HepG2 (cell line): ENCODE measurements at regions not wholly inside any gene's neighbourhood (a gene's known extent, or its start where the extent isn't known, plus 50 kb on each side); places are given as distances from the start of the nearest gene placed in this dataset.

ENCODE experiments used
- ATAC-seq: fragments of 200-7000 bp; cut with Tn5 transposase; 3 replicates; pipeline ENCODE4 v1.9.1; 2020; ENCODE audit warnings: mild to moderate bottlenecking, moderate library complexity
- BruUV-seq: library from RNA; stranded (reverse); fragments of 400-500 nt; replicated peaks from 2 replicates; lab custom pipeline; 2021; lab: Mats Ljungman, UMichigan
- CTCF ChIA-PET: fragments of 300-600 bp; formaldehyde crosslinking; extraction: SDS; loops from one replicate; lab custom pipeline; 2021; ENCODE audit warnings: low total read pairs, inconsistent platforms, low intra/inter-chr PET ratio; lab: Yijun Ruan, JAX
- POLR2A ChIA-PET: fragments of 350-600 bp; sonication (Branson Sonifier 250); formaldehyde crosslinking; loops from one replicate; lab custom pipeline; 2020; ENCODE audit warnings: antibody characterized with exemption, inconsistent platforms; lab: Yijun Ruan, JAX
- DNase-seq: peaks from one replicate; pipeline ENCODE4 v3.0.0-alpha.2; 2015; ENCODE audit warnings: low spot score
- FAIRE-seq: peaks from 3 replicates; lab custom pipeline; 2011; peaks lifted over from hg19 to GRCh38; lab: Jason Lieb, UNC
- H2AFZ ChIP-seq: one replicate; pipeline ENCODE4 v1.6.1; 2011; ENCODE audit warnings: low read length, inconsistent platforms
- H3K27ac ChIP-seq: fragments of 300-600 bp; 3 replicates; pipeline ENCODE4 v1.8.0; 2011; ENCODE audit warnings: mixed run types, mild to moderate bottlenecking, mixed read lengths, low read length, inconsistent platforms; ENCODE audit not compliant: insufficient read depth; ENCODE audit errors: extremely low read length
- H3K27me3 ChIP-seq, 2 experiments: fragments of 200-600 bp in 1 of 2; 2 replicates in 1 of 2; 3 replicates in 1 of 2; pipeline versions ENCODE4 v1.6.0 to v1.8.0; 2011; ENCODE audit warnings: low read length in 2 of 2, mild to moderate bottlenecking in 2 of 2, moderate library complexity in 2 of 2, inconsistent platforms in 1 of 2; ENCODE audit not compliant: insufficient read depth in 2 of 2, control insufficient read depth in 1 of 2
- H3K36me3 ChIP-seq, 2 experiments: fragments of 200-600 bp in 1 of 2; replicated peaks in 1 of 2; 2 replicates in 1 of 2; 3 replicates in 1 of 2; pipeline versions ENCODE4 v1.5.1 to v1.8.0; 2011; ENCODE audit warnings: low read length in 2 of 2, inconsistent platforms in 1 of 2; ENCODE audit not compliant: insufficient read depth in 2 of 2, control insufficient read depth in 1 of 2
- H3K4me1 ChIP-seq: 2 replicates; pipeline ENCODE4 v1.5.1; 2012; ENCODE audit warnings: low read length, inconsistent platforms; ENCODE audit not compliant: insufficient read depth
- H3K4me2 ChIP-seq: 2 replicates; pipeline ENCODE4 v1.6.0; 2011; ENCODE audit warnings: low read depth, low read length, inconsistent platforms
- H3K4me3 ChIP-seq, 3 experiments: fragments of 200-600 bp in 1 of 3; sonication (generic), shearing (Covaris generic) in 1 of 3; replicated peaks in 1 of 3; 2 replicates each; pipeline ENCODE4 v1.5.1; 2011 to 2016; ENCODE audit warnings: low read length in 3 of 3, inconsistent platforms in 2 of 3, low read depth in 2 of 3, mild to moderate bottlenecking in 2 of 3, control low read depth in 1 of 3, mixed read lengths in 1 of 3; ENCODE audit not compliant: insufficient read depth in 1 of 3
- H3K79me2 ChIP-seq: one replicate; pipeline ENCODE4 v1.6.1; 2011; ENCODE audit warnings: low read length, inconsistent platforms; ENCODE audit not compliant: insufficient read depth
- H3K9ac ChIP-seq: 2 replicates; pipeline ENCODE4 v1.6.0; 2011; ENCODE audit warnings: mild to moderate bottlenecking, low read depth, low read length, inconsistent platforms; ENCODE audit not compliant: insufficient read depth
- H3K9me3 ChIP-seq: 2 replicates; pipeline ENCODE4 v1.5.1; 2012; ENCODE audit warnings: mild to moderate bottlenecking, low read length
- H4K20me1 ChIP-seq: 2 replicates; pipeline ENCODE4 v1.6.0; 2011; ENCODE audit warnings: inconsistent platforms, mild to moderate bottlenecking, low read length, moderate library complexity; ENCODE audit not compliant: insufficient read depth
- ADNP ChIP-seq: sonication (generic); formaldehyde crosslinking; IDR thresholded peaks from 2 replicates; pipeline ENCODE4 v1.4.0; 2020; ENCODE audit warnings: missing genetic modification reagents
- ATF4 ChIP-seq, 2 experiments: fragments of 450-650 bp in 1 of 2; sonication (generic) in 1 of 2; formaldehyde crosslinking; IDR thresholded peaks; 2 replicates each; pipeline versions ENCODE4 v1.5.0 to v1.8.0; 2020 to 2022; ENCODE audit warnings: mild to moderate bottlenecking in 1 of 2, missing genetic modification reagents in 1 of 2
- E2F5 ChIP-seq: sonication (generic); formaldehyde crosslinking; conservative IDR thresholded peaks from 2 replicates; pipeline ENCODE4 v1.4.0; 2020; ENCODE audit warnings: missing genetic modification reagents
- EEA1 ChIP-seq: sonication (generic); formaldehyde crosslinking; IDR thresholded peaks from 2 replicates; pipeline ENCODE4 v1.5.1; 2020; ENCODE audit warnings: mild to moderate bottlenecking, missing genetic modification reagents, borderline replicate concordance
- HIVEP1 ChIP-seq: sonication (generic); formaldehyde crosslinking; IDR thresholded peaks from 2 replicates; pipeline ENCODE4 v1.4.0; 2020; ENCODE audit warnings: mild to moderate bottlenecking, missing genetic modification reagents
- HNF4G ChIP-seq, 2 experiments: sonication (generic) in 1 of 2; formaldehyde crosslinking in 1 of 2; IDR thresholded peaks; 2 replicates each; pipeline versions ENCODE4 v1.4.0 to v1.6.1; 2011 to 2020; ENCODE audit warnings: borderline replicate concordance in 2 of 2, low read depth in 2 of 2, mild to moderate bottlenecking in 2 of 2, low read length in 1 of 2, missing genetic modification reagents in 1 of 2, moderate library complexity in 1 of 2
- KLF9 ChIP-seq: IDR thresholded peaks from 2 replicates; pipeline ENCODE4 v1.6.1; 2016; ENCODE audit warnings: low read depth
- MIER3 ChIP-seq: IDR thresholded peaks from 2 replicates; pipeline ENCODE4 v1.6.1; 2016; ENCODE audit warnings: missing compliant biosample characterization, borderline replicate concordance
- NONO ChIP-seq, 2 experiments: fragments of 450-650 bp in 1 of 2; sonication (generic) in 1 of 2; formaldehyde crosslinking in 1 of 2; IDR thresholded peaks in 1 of 2; conservative IDR thresholded peaks in 1 of 2; 2 replicates each; pipeline versions ENCODE4 v1.6.1 to v1.8.0; 2017 to 2022; ENCODE audit warnings: mild to moderate bottlenecking in 1 of 2, missing genetic modification reagents in 1 of 2, moderate library complexity in 1 of 2
- POLR2AphosphoS5 ChIP-seq: IDR thresholded peaks from 2 replicates; pipeline ENCODE4 v1.6.1; 2012; ENCODE audit warnings: low read depth, low read length
- PRMT3 ChIP-seq: sonication (generic); formaldehyde crosslinking; IDR thresholded peaks from 2 replicates; pipeline ENCODE4 v1.8.1; 2022; ENCODE audit warnings: low read depth, mild to moderate bottlenecking, moderate library complexity, missing genetic modification reagents, borderline replicate concordance
- TP53 ChIP-seq: sonication (generic); formaldehyde crosslinking; conservative IDR thresholded peaks from 2 replicates; pipeline ENCODE4 v1.4.0; 2020; ENCODE audit warnings: missing genetic modification reagents
- ZBTB39 ChIP-seq: sonication (generic); formaldehyde crosslinking; IDR thresholded peaks from 2 replicates; pipeline ENCODE4 v1.5.0; 2020; ENCODE audit warnings: missing genetic modification reagents
- ZBTB46 ChIP-seq: sonication (generic); formaldehyde crosslinking; IDR thresholded peaks from 2 replicates; pipeline ENCODE4 v1.4.0; 2020; ENCODE audit warnings: mild to moderate bottlenecking, missing genetic modification reagents, borderline replicate concordance
- ZC3H13 ChIP-seq: sonication (generic); formaldehyde crosslinking; IDR thresholded peaks from 2 replicates; pipeline ENCODE4 v1.8.1; 2023; ENCODE audit warnings: mild to moderate bottlenecking, missing genetic modification reagents, moderate library complexity
- ZFP82 ChIP-seq: sonication (generic); formaldehyde crosslinking; IDR thresholded peaks from 2 replicates; pipeline ENCODE4 v1.5.1; 2020; ENCODE audit warnings: mild to moderate bottlenecking, missing genetic modification reagents, borderline replicate concordance
- ZNF501 ChIP-seq: sonication (generic); formaldehyde crosslinking; IDR thresholded peaks from 2 replicates; pipeline ENCODE4 v1.5.1; 2020; ENCODE audit warnings: mild to moderate bottlenecking, moderate library complexity, missing genetic modification reagents
- ZNF619 ChIP-seq: sonication (generic); formaldehyde crosslinking; IDR thresholded peaks from 2 replicates; pipeline ENCODE4 v1.4.0; 2020; ENCODE audit warnings: mild to moderate bottlenecking, missing genetic modification reagents
- ZNF790 ChIP-seq: sonication (generic); formaldehyde crosslinking; IDR thresholded peaks from 2 replicates; pipeline ENCODE4 v1.8.0; 2022; ENCODE audit warnings: missing genetic modification reagents, mild to moderate bottlenecking, borderline replicate concordance
- WGBS: methylation state at CpG from one replicate; pipeline ENCODE4 v1.1.6; 2017; ENCODE audit warnings: low lambda C conversion rate; 5-methylcytosine and 5-hydroxymethylcytosine counted together
- in situ Hi-C: cut with HindIII; loops from 2 replicates; pipeline ENCODE4 v1.10.0; 2017; ENCODE audit warnings: low pct_unique_long_range_greater_than_20kb; ENCODE audit not compliant: extremely low pct_ligation_motif_present
- intact Hi-C: fragments of 100-400 bp; cut with micrococcal nuclease; formaldehyde crosslinking; loops from one replicate; pipeline ENCODE4 v1.10.0; 2022; ENCODE audit not compliant: unreplicated experiment

GRCh38 chr18:75828379-75828778, 400.9 kb upstream of the SMIM21 start:
- POLR2A ChIA-PET = no interaction called here
- CTCF ChIA-PET = no interaction called here

More at GRCh38 chr18:75828379-75828778, 400.9 kb upstream of the SMIM21 start:
- TF ChIP-seq ZNF501 (CRISPR knock-in tag) = no peak
- no peak for TF ChIP-seq ZC3H13
- TF ChIP-seq ATF4 (CRISPR knock-in tag; IDR thresholded peaks at IDR 0.05) = no peak
- no peak for TF ChIP-seq POLR2AphosphoS5
- TF ChIP-seq PRMT3 = no peak
- no peak for TF ChIP-seq ZNF790 (CRISPR knock-in tag)
- no peak for TF ChIP-seq ADNP (CRISPR knock-in tag)
- TF ChIP-seq ZNF619 (CRISPR knock-in tag) = no peak
- no peak for TF ChIP-seq EEA1 (CRISPR knock-in tag)
- TF ChIP-seq ZBTB39 (CRISPR knock-in tag) = no peak
- TF ChIP-seq ZFP82 (CRISPR knock-in tag) = no peak
- TF ChIP-seq TP53 (CRISPR knock-in tag) = no peak
- no peak for TF ChIP-seq NONO (IDR thresholded peaks at IDR 0.05)
- no peak for TF ChIP-seq NONO (CRISPR knock-in tag; conservative IDR thresholded peaks at IDR 0.05)
- no peak for TF ChIP-seq KLF9
- no peak for TF ChIP-seq HIVEP1 (CRISPR knock-in tag)
- no peak for TF ChIP-seq MIER3
- no peak for TF ChIP-seq ZBTB46 (CRISPR knock-in tag)
- no peak for TF ChIP-seq HNF4G (IDR thresholded peaks at IDR 0.05; ENCODE audit: borderline replicate concordance, low read depth, low read length)
- TF ChIP-seq HNF4G (CRISPR knock-in tag; IDR thresholded peaks at IDR 0.05; ENCODE audit: borderline replicate concordance, low read depth) = no peak
- TF ChIP-seq E2F5 (CRISPR knock-in tag) = no peak
- TF ChIP-seq, all 625 proteins: peak for 0
- Histone ChIP-seq H3K27me3 (no peaks in the 10 kb centered on the region; a peak in 1 of 5 replicates), H2AFZ (no peak overlapping the region), H3K4me1 (peaks cover 8% of the 10 kb centered on the region; the same call in 1 of the 2 replicates), H4K20me1 (no peaks in the 10 kb centered on the region), H3K36me3 (no peaks in the 10 kb centered on the region), H3K9ac (no peak overlapping the region), H3K4me3 (no peak overlapping the region), H3K4me2 (no peak overlapping the region), H3K9me3 (no peaks in the 10 kb centered on the region), H3K27ac (no peak overlapping the region), H3K79me2 (no peaks in the 10 kb centered on the region)
- ATAC-seq (no peak), DNase-seq (no peak), FAIRE-seq (no peak)
- intact Hi-C loops (no loop called here), in situ Hi-C loops (no loop called here)
- BruUV-seq = no TSS peak
- 20% methylated on average over 4 of the region's 4 CpGs for WGBS
